DND-41 (cell line): ENCODE measurements at regions not wholly inside any gene's neighbourhood (a gene's known extent, or its start where the extent isn't known, plus 50 kb on each side); places are given as distances from the start of the nearest gene placed in this dataset.
"Not testable (repeated sequence)": the region's sequence is repeated elsewhere in the genome, so short reads cannot be mapped to it uniquely, and the experiment has no call there.

Source experiments
- ATAC-seq: fragments of 200-7000 bp; cut with Tn5 transposase; 3 replicates; pipeline ENCODE4 v1.9.1; 2021; ENCODE audit warnings: low read depth; ENCODE audit not compliant: insufficient read depth
- DNase-seq: peaks from one replicate; pipeline ENCODE4 v3.0.0-alpha.2; 2020
- H2AFZ ChIP-seq: 2 replicates; pipeline ENCODE4 v1.6.0; 2012; ENCODE audit warnings: low read depth, low read length
- H3K27ac ChIP-seq: 2 replicates; pipeline ENCODE4 v1.5.1; 2012; ENCODE audit warnings: low read length, inconsistent platforms
- H3K27me3 ChIP-seq: fragments of 200-600 bp; sonication (generic); 2 replicates; pipeline ENCODE4 v1.6.0; 2012; ENCODE audit warnings: low read length, mild to moderate bottlenecking, inconsistent platforms; ENCODE audit not compliant: insufficient read depth, poor library complexity
- H3K36me3 ChIP-seq: 2 replicates; pipeline ENCODE4 v1.5.1; 2012; ENCODE audit warnings: low read length, inconsistent platforms; ENCODE audit not compliant: insufficient read depth
- H3K4me1 ChIP-seq: 2 replicates; pipeline ENCODE4 v1.5.1; 2012; ENCODE audit warnings: mild to moderate bottlenecking, low read length; ENCODE audit not compliant: insufficient read depth
- H3K4me2 ChIP-seq: 2 replicates; pipeline ENCODE4 v1.6.0; 2012; ENCODE audit warnings: mild to moderate bottlenecking, moderate library complexity, low read length, inconsistent platforms; ENCODE audit not compliant: insufficient read depth
- H3K4me3 ChIP-seq, 2 experiments: fragments of 200-600 bp in 1 of 2; shearing (Covaris generic) in 1 of 2; 2 replicates each; pipeline ENCODE4 v1.5.1; 2012 to 2016; ENCODE audit warnings: inconsistent platforms in 2 of 2, low read length in 2 of 2, mild to moderate bottlenecking in 2 of 2, low read depth in 1 of 2, moderate library complexity in 1 of 2
- H3K79me2 ChIP-seq: 2 replicates; pipeline ENCODE4 v1.6.0; 2012; ENCODE audit warnings: low read length, inconsistent platforms; ENCODE audit not compliant: insufficient read depth
- H3K9ac ChIP-seq: 2 replicates; pipeline ENCODE4 v1.6.0; 2012; ENCODE audit warnings: low read depth, mild to moderate bottlenecking, inconsistent platforms, low read length, moderate library complexity
- H3K9me3 ChIP-seq: 2 replicates; pipeline ENCODE4 v1.5.1; 2012; ENCODE audit warnings: low read length, moderate library complexity, mild to moderate bottlenecking, inconsistent platforms; ENCODE audit not compliant: insufficient read depth, severe bottlenecking
- H4K20me1 ChIP-seq: 2 replicates; pipeline ENCODE4 v1.6.0; 2012; ENCODE audit warnings: low read length; ENCODE audit not compliant: insufficient read depth
- CTCF ChIP-seq: IDR thresholded peaks from 2 replicates; pipeline ENCODE4 v1.5.1; 2012; ENCODE audit warnings: borderline replicate concordance, low read length, moderate library complexity, mild to moderate bottlenecking; ENCODE audit not compliant: poor library complexity, severe bottlenecking; ENCODE audit errors: extremely low read depth
- EZH2 ChIP-seq: IDR thresholded peaks from 3 replicates; pipeline ENCODE4 v1.6.1; 2012; ENCODE audit warnings: borderline replicate concordance, low read depth, mild to moderate bottlenecking, moderate library complexity, low read length, inconsistent platforms; ENCODE audit not compliant: severe bottlenecking

- Histone ChIP-seq H3K9me3 (no peaks in the 10 kb centered on the region), H4K20me1 (no peaks in the 10 kb centered on the region), H3K9ac (no peak overlapping the region), H3K4me3 (no peak overlapping the region), H3K27me3 (peaks cover 14% of the 10 kb centered on the region), H3K36me3 (no peaks in the 10 kb centered on the region), H3K79me2 (no peaks in the 10 kb centered on the region), H2AFZ (no peak overlapping the region), H3K4me2 (no peak overlapping the region), H3K27ac (no peak overlapping the region), H3K4me1 (no peaks in the 10 kb centered on the region)
- no peak for TF ChIP-seq CTCF
- no peak for TF ChIP-seq EZH2
- ATAC-seq, result no peak
- no peak for DNase-seq
Observed at GRCh38 chr12:4187916-4188315, 85.6 kb upstream of the CCND2 start.

GRCh38 chr12:4187315-4187714 lies 86.2 kb upstream of the CCND2 start:
- H3K27me3 ChIP-seq, result peaks cover 14% of the 10 kb centered on the region

GRCh38 chr12:4178424-4179170 lies 95.0 kb upstream of the CCND2 start:
- Histone ChIP-seq H3K9ac (no peak overlapping the region), H3K4me3 (no peak overlapping the region), H3K4me2 (no peak overlapping the region), H3K27ac (no peak overlapping the region), H3K9me3 (no peaks in the 10 kb centered on the region), H3K36me3 (no peaks in the 10 kb centered on the region), H3K79me2 (no peaks in the 10 kb centered on the region), H4K20me1 (no peaks in the 10 kb centered on the region), H2AFZ (no peak overlapping the region), H3K4me1 (no peaks in the 10 kb centered on the region), H3K27me3 (peaks cover 2% of the 10 kb centered on the region)
- DNase-seq, result no peak
- TF ChIP-seq CTCF (no peak), EZH2 (no peak)
- no peak for ATAC-seq

More at GRCh38 chr12:4187315-4187714, 86.2 kb upstream of the CCND2 start:
- not testable (repeated sequence) for ATAC-seq, H3K9me3 ChIP-seq, H4K20me1 ChIP-seq, H3K4me1 ChIP-seq, H3K36me3 ChIP-seq, H3K4me2 ChIP-seq, H2AFZ ChIP-seq, DNase-seq, H3K79me2 ChIP-seq, H3K27ac ChIP-seq, H3K9ac ChIP-seq, H3K4me3 ChIP-seq

- DNase-seq (no peak), ATAC-seq (no peak)
- no peaks in the 10 kb centered on the region for H4K20me1 ChIP-seq
- H3K4me3 ChIP-seq, result no peak overlapping the region
- no peak overlapping the region for H2AFZ ChIP-seq
- H3K36me3 ChIP-seq, result no peaks in the 10 kb centered on the region
- peaks cover 4% of the 10 kb centered on the region for H3K27me3 ChIP-seq
- no peak overlapping the region for H3K27ac ChIP-seq
- no peaks in the 10 kb centered on the region for H3K4me1 ChIP-seq
- no peaks in the 10 kb centered on the region for H3K79me2 ChIP-seq
- TF ChIP-seq EZH2 (no peak), CTCF (no peak)
- H3K9ac ChIP-seq, result no peak overlapping the region
- H3K9me3 ChIP-seq, result no peaks in the 10 kb centered on the region
- no peak overlapping the region for H3K4me2 ChIP-seq
Observed at GRCh38 chr12:4177262-4177661, 96.3 kb upstream of the CCND2 start.
